Hepatocyte (in vitro differentiated cells): ENCODE measurements at regions not wholly inside any gene's neighbourhood (a gene's known extent, or its start where the extent isn't known, plus 50 kb on each side); places are given as distances from the start of the nearest gene placed in this dataset.

ENCODE experiments used
- CTCF ChIP-seq: fragments of 200-600 bp; sonication (generic); IDR thresholded peaks from 2 replicates; pipeline ENCODE4 v1.5.1; 2016; ENCODE audit warnings: antibody characterized with exemption, mild to moderate bottlenecking; ENCODE audit not compliant: poor library complexity
- EZH2 ChIP-seq: fragments of 200-600 bp; sonication (generic); IDR thresholded peaks from 2 replicates; pipeline ENCODE4 v1.6.1; 2016; ENCODE audit warnings: antibody characterized with exemption, mild to moderate bottlenecking, borderline replicate concordance

DNA sequence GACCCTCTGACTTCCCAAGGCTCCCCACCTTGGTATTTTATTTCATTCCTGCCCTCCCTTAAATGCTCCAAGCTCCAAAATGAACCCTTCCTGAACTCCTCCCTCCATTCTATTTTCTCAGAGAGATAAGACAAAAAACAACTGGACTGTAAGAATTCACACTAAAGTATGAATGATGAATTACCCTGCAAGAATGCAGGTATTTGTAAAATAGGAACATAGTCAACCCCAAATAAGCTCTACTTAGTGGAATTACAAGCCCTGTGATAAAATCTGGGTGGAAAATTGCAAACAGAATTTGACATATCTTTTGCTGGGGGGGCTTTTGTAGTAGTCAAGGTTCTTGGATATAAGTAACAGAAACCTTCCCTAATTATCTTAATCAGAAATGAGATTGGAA, 67.8 kb upstream of the GJA8 start:
- TF ChIP-seq CTCF (no peak), EZH2 (no peak)
